ENCODE measurements at regions not wholly inside any gene's neighbourhood (a gene's known extent, or its start where the extent isn't known, plus 50 kb on each side); places are given as distances from the start of the nearest gene placed in this dataset.

GRCh38 chr4:106595906-106596305 is 227.3 kb upstream of the GIMD1 start:
- H2BK120ac ChIP-seq (ENCODE audit: low read depth, low read length): no peak overlapping the region
- H3K23ac ChIP-seq (ENCODE audit: low read length): no peak overlapping the region
- H2BK5ac ChIP-seq (ENCODE audit: low read length): no peak overlapping the region
- no peak overlapping the region for H2BK15ac ChIP-seq (replicated peaks; ENCODE audit: low read depth)
- no peak overlapping the region for H3K27ac ChIP-seq (ENCODE audit: low read depth, low read length)
- no peaks in the 10 kb centered on the region for H3K79me2 ChIP-seq (ENCODE audit: control insufficient read depth, insufficient read depth, low read length)
- H3K27me3 ChIP-seq (ENCODE audit: insufficient read depth, low read length, poor library complexity): no peaks in the 10 kb centered on the region
- no peak overlapping the region for H2AK5ac ChIP-seq (ENCODE audit: low read length)
- no peak overlapping the region for H3K4me2 ChIP-seq (ENCODE audit: low read length)
- no peaks in the 10 kb centered on the region for H3K4me1 ChIP-seq (ENCODE audit: control insufficient read depth, low read depth, low read length)
- no peak overlapping the region for H4K8ac ChIP-seq (ENCODE audit: low read depth, low read length)
- H3K56ac ChIP-seq (ENCODE audit: low read length): no peak overlapping the region
- no CpG with 5 or more reads among the region's 1 CpG for WGBS (ENCODE audit: extremely low coverage, insufficient coverage, low lambda C conversion rate)
- H3K4me3 ChIP-seq (ENCODE audit: low read length): no peak overlapping the region
- H4K5ac ChIP-seq (ENCODE audit: low read length): no peak overlapping the region
- H3K4ac ChIP-seq (ENCODE audit: low read depth, low read length): no peak overlapping the region
- no peak for DNase-seq
- H3K9ac ChIP-seq (ENCODE audit: low read length): no peak overlapping the region
- H3K79me1 ChIP-seq (ENCODE audit: low read length): no peaks in the 10 kb centered on the region
- H3K18ac ChIP-seq (ENCODE audit: low read length): no peak overlapping the region
- no peaks in the 10 kb centered on the region for H3K36me3 ChIP-seq (ENCODE audit: control insufficient read depth, insufficient read depth, low read length)

GRCh38 chr4:106594291-106594952 is 225.8 kb upstream of the GIMD1 start:
- Histone ChIP-seq H2AK5ac (ENCODE audit: low read length) (no peak overlapping the region), H4K5ac (ENCODE audit: low read length) (no peak overlapping the region), H4K8ac (ENCODE audit: low read depth, low read length) (no peak overlapping the region), H3K9ac (ENCODE audit: low read length) (no peak overlapping the region), H3K79me1 (ENCODE audit: low read length) (no peaks in the 10 kb centered on the region), H3K23ac (ENCODE audit: low read length) (no peak overlapping the region), H3K56ac (ENCODE audit: low read length) (no peak overlapping the region), H3K18ac (ENCODE audit: low read length) (no peak overlapping the region), H2BK5ac (ENCODE audit: low read length) (no peak overlapping the region), H3K36me3 (ENCODE audit: control insufficient read depth, insufficient read depth, low read length) (no peaks in the 10 kb centered on the region), H2BK15ac (replicated peaks; ENCODE audit: low read depth) (no peak overlapping the region), H3K4me3 (ENCODE audit: low read length) (no peak overlapping the region), H3K4ac (ENCODE audit: low read depth, low read length) (no peak overlapping the region), H3K4me1 (ENCODE audit: control insufficient read depth, low read depth, low read length) (no peaks in the 10 kb centered on the region), H3K27me3 (ENCODE audit: insufficient read depth, low read length, poor library complexity) (no peaks in the 10 kb centered on the region), H3K4me2 (ENCODE audit: low read length) (no peak overlapping the region), H3K27ac (ENCODE audit: low read depth, low read length) (no peak overlapping the region), H2BK120ac (ENCODE audit: low read depth, low read length) (no peak overlapping the region), H3K79me2 (ENCODE audit: control insufficient read depth, insufficient read depth, low read length) (no peaks in the 10 kb centered on the region)
- no peak for DNase-seq

- Histone ChIP-seq H2BK120ac (ENCODE audit: low read depth, low read length) (no peak overlapping the region), H3K79me1 (ENCODE audit: low read length) (no peaks in the 10 kb centered on the region), H3K36me3 (ENCODE audit: control insufficient read depth, insufficient read depth, low read length) (no peaks in the 10 kb centered on the region), H3K4me2 (ENCODE audit: low read length) (no peak overlapping the region), H3K4me3 (ENCODE audit: low read length) (no peak overlapping the region), H2BK15ac (replicated peaks; ENCODE audit: low read depth) (no peak overlapping the region), H4K5ac (ENCODE audit: low read length) (no peak overlapping the region), H2AK5ac (ENCODE audit: low read length) (no peak overlapping the region), H3K27ac (ENCODE audit: low read depth, low read length) (no peak overlapping the region), H3K23ac (ENCODE audit: low read length) (no peak overlapping the region), H3K18ac (ENCODE audit: low read length) (no peak overlapping the region), H3K4ac (ENCODE audit: low read depth, low read length) (no peak overlapping the region), H3K79me2 (ENCODE audit: control insufficient read depth, insufficient read depth, low read length) (no peaks in the 10 kb centered on the region), H4K8ac (ENCODE audit: low read depth, low read length) (no peak overlapping the region), H2BK5ac (ENCODE audit: low read length) (no peak overlapping the region), H3K9ac (ENCODE audit: low read length) (no peak overlapping the region), H3K56ac (ENCODE audit: low read length) (no peak overlapping the region), H3K4me1 (ENCODE audit: control insufficient read depth, low read depth, low read length) (no peaks in the 10 kb centered on the region), H3K27me3 (ENCODE audit: insufficient read depth, low read length, poor library complexity) (no peaks in the 10 kb centered on the region)
- WGBS (ENCODE audit: extremely low coverage, insufficient coverage, low lambda C conversion rate): no CpG with 5 or more reads among the region's 1 CpG
- no peak for DNase-seq
These were observed 220.3 kb upstream of the GIMD1 start for GRCh38 chr4:106588891-106589290.

- Histone ChIP-seq H2BK15ac (replicated peaks; ENCODE audit: low read depth) (no peak overlapping the region), H3K36me3 (ENCODE audit: control insufficient read depth, insufficient read depth, low read length) (no peaks in the 10 kb centered on the region), H4K8ac (ENCODE audit: low read depth, low read length) (no peak overlapping the region), H3K4me3 (ENCODE audit: low read length) (no peak overlapping the region), H3K9ac (ENCODE audit: low read length) (no peak overlapping the region), H3K23ac (ENCODE audit: low read length) (no peak overlapping the region), H3K4ac (ENCODE audit: low read depth, low read length) (no peak overlapping the region), H3K56ac (ENCODE audit: low read length) (no peak overlapping the region), H3K4me1 (ENCODE audit: control insufficient read depth, low read depth, low read length) (no peaks in the 10 kb centered on the region), H3K4me2 (ENCODE audit: low read length) (no peak overlapping the region), H3K18ac (ENCODE audit: low read length) (no peak overlapping the region), H3K27me3 (ENCODE audit: insufficient read depth, low read length, poor library complexity) (no peaks in the 10 kb centered on the region), H2AK5ac (ENCODE audit: low read length) (no peak overlapping the region), H3K79me1 (ENCODE audit: low read length) (no peaks in the 10 kb centered on the region), H4K5ac (ENCODE audit: low read length) (no peak overlapping the region), H3K79me2 (ENCODE audit: control insufficient read depth, insufficient read depth, low read length) (no peaks in the 10 kb centered on the region), H2BK5ac (ENCODE audit: low read length) (no peak overlapping the region), H2BK120ac (ENCODE audit: low read depth, low read length) (no peak overlapping the region), H3K27ac (ENCODE audit: low read depth, low read length) (no peak overlapping the region)
- DNase-seq: no peak
- WGBS (ENCODE audit: extremely low coverage, insufficient coverage, low lambda C conversion rate): no CpG with 5 or more reads among the region's 1 CpG
These were observed 219.0 kb upstream of the GIMD1 start for GRCh38 chr4:106587558-106587957.

- no peak overlapping the region for H3K4me2 ChIP-seq (ENCODE audit: low read length)
- no peak overlapping the region for H4K8ac ChIP-seq (ENCODE audit: low read depth, low read length)
- H2BK15ac ChIP-seq (replicated peaks; ENCODE audit: low read depth): no peak overlapping the region
- no peak overlapping the region for H2AK5ac ChIP-seq (ENCODE audit: low read length)
- no peaks in the 10 kb centered on the region for H3K27me3 ChIP-seq (ENCODE audit: insufficient read depth, low read length, poor library complexity)
- H3K4ac ChIP-seq (ENCODE audit: low read depth, low read length): no peak overlapping the region
- H4K5ac ChIP-seq (ENCODE audit: low read length): no peak overlapping the region
- no peak overlapping the region for H3K27ac ChIP-seq (ENCODE audit: low read depth, low read length)
- no peaks in the 10 kb centered on the region for H3K4me1 ChIP-seq (ENCODE audit: control insufficient read depth, low read depth, low read length)
- no peaks in the 10 kb centered on the region for H3K79me2 ChIP-seq (ENCODE audit: control insufficient read depth, insufficient read depth, low read length)
- no peak overlapping the region for H2BK5ac ChIP-seq (ENCODE audit: low read length)
- H3K36me3 ChIP-seq (ENCODE audit: control insufficient read depth, insufficient read depth, low read length): no peaks in the 10 kb centered on the region
- no peaks in the 10 kb centered on the region for H3K79me1 ChIP-seq (ENCODE audit: low read length)
- H3K56ac ChIP-seq (ENCODE audit: low read length): no peak overlapping the region
- no peak overlapping the region for H3K4me3 ChIP-seq (ENCODE audit: low read length)
- no peak overlapping the region for H3K18ac ChIP-seq (ENCODE audit: low read length)
- H3K9ac ChIP-seq (ENCODE audit: low read length): no peak overlapping the region
- WGBS (ENCODE audit: extremely low coverage, insufficient coverage, low lambda C conversion rate): no CpG with 5 or more reads among the region's 1 CpG
- H2BK120ac ChIP-seq (ENCODE audit: low read depth, low read length): no peak overlapping the region
- DNase-seq: no peak
- no peak overlapping the region for H3K23ac ChIP-seq (ENCODE audit: low read length)
These were observed 217.4 kb upstream of the GIMD1 start for GRCh38 chr4:106585915-106586349.

- no peaks in the 10 kb centered on the region for H3K79me1 ChIP-seq (ENCODE audit: low read length)
- no peak overlapping the region for H3K4me2 ChIP-seq (ENCODE audit: low read length)
- H3K56ac ChIP-seq (ENCODE audit: low read length): no peak overlapping the region
- H3K36me3 ChIP-seq (ENCODE audit: control insufficient read depth, insufficient read depth, low read length): no peaks in the 10 kb centered on the region
- H2BK15ac ChIP-seq (replicated peaks; ENCODE audit: low read depth): no peak overlapping the region
- no peak overlapping the region for H2BK120ac ChIP-seq (ENCODE audit: low read depth, low read length)
- H3K4me1 ChIP-seq (ENCODE audit: control insufficient read depth, low read depth, low read length): no peaks in the 10 kb centered on the region
- H3K4ac ChIP-seq (ENCODE audit: low read depth, low read length): no peak overlapping the region
- H4K8ac ChIP-seq (ENCODE audit: low read depth, low read length): no peak overlapping the region
- DNase-seq: no peak
- no peak overlapping the region for H4K5ac ChIP-seq (ENCODE audit: low read length)
- H3K23ac ChIP-seq (ENCODE audit: low read length): no peak overlapping the region
- H3K9ac ChIP-seq (ENCODE audit: low read length): no peak overlapping the region
- no peak overlapping the region for H3K27ac ChIP-seq (ENCODE audit: low read depth, low read length)
- H3K4me3 ChIP-seq (ENCODE audit: low read length): no peak overlapping the region
- H3K79me2 ChIP-seq (ENCODE audit: control insufficient read depth, insufficient read depth, low read length): no peaks in the 10 kb centered on the region
- no peak overlapping the region for H3K18ac ChIP-seq (ENCODE audit: low read length)
- H2BK5ac ChIP-seq (ENCODE audit: low read length): no peak overlapping the region
- no peaks in the 10 kb centered on the region for H3K27me3 ChIP-seq (ENCODE audit: insufficient read depth, low read length, poor library complexity)
- no peak overlapping the region for H2AK5ac ChIP-seq (ENCODE audit: low read length)
These were observed 215.9 kb upstream of the GIMD1 start for GRCh38 chr4:106584337-106584989.

All from mesendoderm (in vitro differentiated cells).